HepG2 (cell line): ENCODE measurements at regions not wholly inside any gene's neighbourhood (a gene's known extent, or its start where the extent isn't known, plus 50 kb on each side); places are given as distances from the start of the nearest gene placed in this dataset.

ENCODE experiments used
- ATAC-seq: fragments of 200-7000 bp; cut with Tn5 transposase; 3 replicates; pipeline ENCODE4 v1.9.1; 2020; ENCODE audit warnings: mild to moderate bottlenecking, moderate library complexity
- BruUV-seq: library from RNA; stranded (reverse); fragments of 400-500 nt; replicated peaks from 2 replicates; lab custom pipeline; 2021; lab: Mats Ljungman, UMichigan
- CTCF ChIA-PET: fragments of 300-600 bp; formaldehyde crosslinking; extraction: SDS; loops from one replicate; lab custom pipeline; 2021; ENCODE audit warnings: low total read pairs, inconsistent platforms, low intra/inter-chr PET ratio; lab: Yijun Ruan, JAX
- POLR2A ChIA-PET: fragments of 350-600 bp; sonication (Branson Sonifier 250); formaldehyde crosslinking; loops from one replicate; lab custom pipeline; 2020; ENCODE audit warnings: antibody characterized with exemption, inconsistent platforms; lab: Yijun Ruan, JAX
- DNase-seq: peaks from one replicate; pipeline ENCODE4 v3.0.0-alpha.2; 2015; ENCODE audit warnings: low spot score
- FAIRE-seq: peaks from 3 replicates; lab custom pipeline; 2011; peaks lifted over from hg19 to GRCh38; lab: Jason Lieb, UNC
- H2AFZ ChIP-seq: one replicate; pipeline ENCODE4 v1.6.1; 2011; ENCODE audit warnings: low read length, inconsistent platforms
- H3K27ac ChIP-seq: fragments of 300-600 bp; 3 replicates; pipeline ENCODE4 v1.8.0; 2011; ENCODE audit warnings: mixed run types, mild to moderate bottlenecking, mixed read lengths, low read length, inconsistent platforms; ENCODE audit not compliant: insufficient read depth; ENCODE audit errors: extremely low read length
- H3K27me3 ChIP-seq, 2 experiments: fragments of 200-600 bp in 1 of 2; 2 replicates in 1 of 2; 3 replicates in 1 of 2; pipeline versions ENCODE4 v1.6.0 to v1.8.0; 2011; ENCODE audit warnings: low read length in 2 of 2, mild to moderate bottlenecking in 2 of 2, moderate library complexity in 2 of 2, inconsistent platforms in 1 of 2; ENCODE audit not compliant: insufficient read depth in 2 of 2, control insufficient read depth in 1 of 2
- H3K36me3 ChIP-seq, 2 experiments: fragments of 200-600 bp in 1 of 2; replicated peaks in 1 of 2; 2 replicates in 1 of 2; 3 replicates in 1 of 2; pipeline versions ENCODE4 v1.5.1 to v1.8.0; 2011; ENCODE audit warnings: low read length in 2 of 2, inconsistent platforms in 1 of 2; ENCODE audit not compliant: insufficient read depth in 2 of 2, control insufficient read depth in 1 of 2
- H3K4me1 ChIP-seq: 2 replicates; pipeline ENCODE4 v1.5.1; 2012; ENCODE audit warnings: low read length, inconsistent platforms; ENCODE audit not compliant: insufficient read depth
- H3K4me2 ChIP-seq: 2 replicates; pipeline ENCODE4 v1.6.0; 2011; ENCODE audit warnings: low read depth, low read length, inconsistent platforms
- H3K4me3 ChIP-seq, 3 experiments: fragments of 200-600 bp in 1 of 3; sonication (generic), shearing (Covaris generic) in 1 of 3; replicated peaks in 1 of 3; 2 replicates each; pipeline ENCODE4 v1.5.1; 2011 to 2016; ENCODE audit warnings: low read length in 3 of 3, inconsistent platforms in 2 of 3, low read depth in 2 of 3, mild to moderate bottlenecking in 2 of 3, control low read depth in 1 of 3, mixed read lengths in 1 of 3; ENCODE audit not compliant: insufficient read depth in 1 of 3
- H3K79me2 ChIP-seq: one replicate; pipeline ENCODE4 v1.6.1; 2011; ENCODE audit warnings: low read length, inconsistent platforms; ENCODE audit not compliant: insufficient read depth
- H3K9ac ChIP-seq: 2 replicates; pipeline ENCODE4 v1.6.0; 2011; ENCODE audit warnings: mild to moderate bottlenecking, low read depth, low read length, inconsistent platforms; ENCODE audit not compliant: insufficient read depth
- H3K9me3 ChIP-seq: 2 replicates; pipeline ENCODE4 v1.5.1; 2012; ENCODE audit warnings: mild to moderate bottlenecking, low read length
- H4K20me1 ChIP-seq: 2 replicates; pipeline ENCODE4 v1.6.0; 2011; ENCODE audit warnings: inconsistent platforms, mild to moderate bottlenecking, low read length, moderate library complexity; ENCODE audit not compliant: insufficient read depth
- BRCA1 ChIP-seq: sonication (generic); formaldehyde crosslinking; IDR thresholded peaks from 2 replicates; pipeline ENCODE4 v1.4.0; 2020; ENCODE audit warnings: missing genetic modification reagents
- HNF4A ChIP-seq: sonication (generic); formaldehyde crosslinking; IDR thresholded peaks from 2 replicates; pipeline ENCODE4 v1.4.0; 2020; ENCODE audit warnings: missing genetic modification reagents
- RXRA ChIP-seq: sonication (generic); formaldehyde crosslinking; IDR thresholded peaks from 2 replicates; pipeline ENCODE4 v1.5.1; 2020; ENCODE audit warnings: missing genetic modification reagents
- SOX6 ChIP-seq, 2 experiments: fragments of 450-650 bp in 1 of 2; sonication (generic) in 1 of 2; formaldehyde crosslinking in 1 of 2; IDR thresholded peaks; 2 replicates each; pipeline versions ENCODE4 v1.4.0 to v1.6.1; 2017 to 2020; ENCODE audit warnings: antibody characterized with exemption in 1 of 2, mild to moderate bottlenecking in 1 of 2, missing genetic modification reagents in 1 of 2
- WGBS: methylation state at CpG from one replicate; pipeline ENCODE4 v1.1.6; 2017; ENCODE audit warnings: low lambda C conversion rate; 5-methylcytosine and 5-hydroxymethylcytosine counted together
- in situ Hi-C: cut with HindIII; loops from 2 replicates; pipeline ENCODE4 v1.10.0; 2017; ENCODE audit warnings: low pct_unique_long_range_greater_than_20kb; ENCODE audit not compliant: extremely low pct_ligation_motif_present
- intact Hi-C: fragments of 100-400 bp; cut with micrococcal nuclease; formaldehyde crosslinking; loops from one replicate; pipeline ENCODE4 v1.10.0; 2022; ENCODE audit not compliant: unreplicated experiment
- TF ChIP-seq, protein P1 (sequence below): sonication (generic); formaldehyde crosslinking; IDR thresholded peaks from 2 replicates; pipeline ENCODE4 v1.4.0; 2020; ENCODE audit warnings: missing genetic modification reagents
- TF ChIP-seq, protein P2 (sequence below), 2 experiments: fragments of 450-650 bp in 1 of 2; sonication (generic) in 1 of 2; formaldehyde crosslinking in 1 of 2; IDR thresholded peaks; 2 replicates each; pipeline versions ENCODE4 v1.6.1 to v1.8.0; 2016 to 2022; ENCODE audit warnings: antibody characterized with exemption in 1 of 2, mild to moderate bottlenecking in 1 of 2, missing genetic modification reagents in 1 of 2

DNA sequence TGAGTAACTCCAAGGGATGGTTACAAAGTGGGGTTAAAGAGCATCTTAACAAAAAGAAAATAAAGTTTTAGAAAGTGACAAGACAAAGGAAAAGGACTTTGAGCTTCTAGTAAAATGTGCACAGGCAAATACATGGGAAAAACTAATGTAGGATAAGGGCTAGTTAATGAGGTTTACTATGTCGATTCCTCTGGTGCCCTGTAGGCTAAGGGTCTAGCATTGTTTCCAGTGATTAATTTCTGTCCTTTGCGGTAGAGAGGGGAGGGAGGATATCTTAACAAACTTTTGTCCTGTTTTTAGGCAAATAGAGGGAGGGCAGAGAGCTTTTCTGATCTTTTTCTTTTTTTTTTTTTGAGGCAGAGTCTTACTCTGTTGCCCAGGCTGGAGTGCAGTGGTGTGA, 96.6 kb upstream of the SIAH1 start:
- intact Hi-C loops (no loop called here), in situ Hi-C loops (no loop called here)
- ATAC-seq (peak; percentile 71), DNase-seq (no peak), FAIRE-seq (peak; percentile 28)
- TF ChIP-seq RXRA (CRISPR knock-in tag) (no peak), SOX6 (IDR thresholded peaks at IDR 0.05) (no peak), SOX6 (CRISPR knock-in tag; IDR thresholded peaks at IDR 0.05) (0 out of 2 replicates have a peak, but pooled peaks have one; percentile 17), BRCA1 (CRISPR knock-in tag) (no peak), HNF4A (CRISPR knock-in tag) (0 out of 2 replicates have a peak, but pooled peaks have one; percentile 13)
- TF ChIP-seq, protein P1, sequence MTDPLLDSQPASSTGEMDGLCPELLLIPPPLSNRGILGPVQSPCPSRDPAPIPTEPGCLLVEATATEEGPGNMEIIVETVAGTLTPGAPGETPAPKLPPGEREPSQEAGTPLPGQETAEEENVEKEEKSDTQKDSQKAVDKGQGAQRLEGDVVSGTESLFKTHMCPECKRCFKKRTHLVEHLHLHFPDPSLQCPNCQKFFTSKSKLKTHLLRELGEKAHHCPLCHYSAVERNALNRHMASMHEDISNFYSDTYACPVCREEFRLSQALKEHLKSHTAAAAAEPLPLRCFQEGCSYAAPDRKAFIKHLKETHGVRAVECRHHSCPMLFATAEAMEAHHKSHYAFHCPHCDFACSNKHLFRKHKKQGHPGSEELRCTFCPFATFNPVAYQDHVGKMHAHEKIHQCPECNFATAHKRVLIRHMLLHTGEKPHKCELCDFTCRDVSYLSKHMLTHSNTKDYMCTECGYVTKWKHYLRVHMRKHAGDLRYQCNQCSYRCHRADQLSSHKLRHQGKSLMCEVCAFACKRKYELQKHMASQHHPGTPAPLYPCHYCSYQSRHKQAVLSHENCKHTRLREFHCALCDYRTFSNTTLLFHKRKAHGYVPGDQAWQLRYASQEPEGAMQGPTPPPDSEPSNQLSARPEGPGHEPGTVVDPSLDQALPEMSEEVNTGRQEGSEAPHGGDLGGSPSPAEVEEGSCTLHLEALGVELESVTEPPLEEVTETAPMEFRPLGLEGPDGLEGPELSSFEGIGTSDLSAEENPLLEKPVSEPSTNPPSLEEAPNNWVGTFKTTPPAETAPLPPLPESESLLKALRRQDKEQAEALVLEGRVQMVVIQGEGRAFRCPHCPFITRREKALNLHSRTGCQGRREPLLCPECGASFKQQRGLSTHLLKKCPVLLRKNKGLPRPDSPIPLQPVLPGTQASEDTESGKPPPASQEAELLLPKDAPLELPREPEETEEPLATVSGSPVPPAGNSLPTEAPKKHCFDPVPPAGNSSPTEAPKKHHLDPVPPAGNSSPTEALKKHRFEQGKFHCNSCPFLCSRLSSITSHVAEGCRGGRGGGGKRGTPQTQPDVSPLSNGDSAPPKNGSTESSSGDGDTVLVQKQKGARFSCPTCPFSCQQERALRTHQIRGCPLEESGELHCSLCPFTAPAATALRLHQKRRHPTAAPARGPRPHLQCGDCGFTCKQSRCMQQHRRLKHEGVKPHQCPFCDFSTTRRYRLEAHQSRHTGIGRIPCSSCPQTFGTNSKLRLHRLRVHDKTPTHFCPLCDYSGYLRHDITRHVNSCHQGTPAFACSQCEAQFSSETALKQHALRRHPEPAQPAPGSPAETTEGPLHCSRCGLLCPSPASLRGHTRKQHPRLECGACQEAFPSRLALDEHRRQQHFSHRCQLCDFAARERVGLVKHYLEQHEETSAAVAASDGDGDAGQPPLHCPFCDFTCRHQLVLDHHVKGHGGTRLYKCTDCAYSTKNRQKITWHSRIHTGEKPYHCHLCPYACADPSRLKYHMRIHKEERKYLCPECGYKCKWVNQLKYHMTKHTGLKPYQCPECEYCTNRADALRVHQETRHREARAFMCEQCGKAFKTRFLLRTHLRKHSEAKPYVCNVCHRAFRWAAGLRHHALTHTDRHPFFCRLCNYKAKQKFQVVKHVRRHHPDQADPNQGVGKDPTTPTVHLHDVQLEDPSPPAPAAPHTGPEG, result no peak
- TF ChIP-seq, protein P2, sequence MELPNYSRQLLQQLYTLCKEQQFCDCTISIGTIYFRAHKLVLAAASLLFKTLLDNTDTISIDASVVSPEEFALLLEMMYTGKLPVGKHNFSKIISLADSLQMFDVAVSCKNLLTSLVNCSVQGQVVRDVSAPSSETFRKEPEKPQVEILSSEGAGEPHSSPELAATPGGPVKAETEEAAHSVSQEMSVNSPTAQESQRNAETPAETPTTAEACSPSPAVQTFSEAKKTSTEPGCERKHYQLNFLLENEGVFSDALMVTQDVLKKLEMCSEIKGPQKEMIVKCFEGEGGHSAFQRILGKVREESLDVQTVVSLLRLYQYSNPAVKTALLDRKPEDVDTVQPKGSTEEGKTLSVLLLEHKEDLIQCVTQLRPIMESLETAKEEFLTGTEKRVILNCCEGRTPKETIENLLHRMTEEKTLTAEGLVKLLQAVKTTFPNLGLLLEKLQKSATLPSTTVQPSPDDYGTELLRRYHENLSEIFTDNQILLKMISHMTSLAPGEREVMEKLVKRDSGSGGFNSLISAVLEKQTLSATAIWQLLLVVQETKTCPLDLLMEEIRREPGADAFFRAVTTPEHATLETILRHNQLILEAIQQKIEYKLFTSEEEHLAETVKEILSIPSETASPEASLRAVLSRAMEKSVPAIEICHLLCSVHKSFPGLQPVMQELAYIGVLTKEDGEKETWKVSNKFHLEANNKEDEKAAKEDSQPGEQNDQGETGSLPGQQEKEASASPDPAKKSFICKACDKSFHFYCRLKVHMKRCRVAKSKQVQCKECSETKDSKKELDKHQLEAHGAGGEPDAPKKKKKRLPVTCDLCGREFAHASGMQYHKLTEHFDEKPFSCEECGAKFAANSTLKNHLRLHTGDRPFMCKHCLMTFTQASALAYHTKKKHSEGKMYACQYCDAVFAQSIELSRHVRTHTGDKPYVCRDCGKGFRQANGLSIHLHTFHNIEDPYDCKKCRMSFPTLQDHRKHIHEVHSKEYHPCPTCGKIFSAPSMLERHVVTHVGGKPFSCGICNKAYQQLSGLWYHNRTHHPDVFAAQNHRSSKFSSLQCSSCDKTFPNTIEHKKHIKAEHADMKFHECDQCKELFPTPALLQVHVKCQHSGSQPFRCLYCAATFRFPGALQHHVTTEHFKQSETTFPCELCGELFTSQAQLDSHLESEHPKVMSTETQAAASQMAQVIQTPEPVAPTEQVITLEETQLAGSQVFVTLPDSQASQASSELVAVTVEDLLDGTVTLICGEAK (IDR thresholded peaks at IDR 0.05), result peak; percentile 41; the same call in 1 of the 2 replicates
- TF ChIP-seq, protein P2 (CRISPR knock-in tag; IDR thresholded peaks at IDR 0.05), result no peak; the same call in 1 of the 2 replicates
- no peak overlapping the region for H2AFZ ChIP-seq
- H3K9me3 ChIP-seq, result no peaks in the 10 kb centered on the region
- no peak overlapping the region for H3K9ac ChIP-seq
- no TSS peak for BruUV-seq
- H3K79me2 ChIP-seq, result no peaks in the 10 kb centered on the region
- WGBS, result 3% methylated on average over 2 of the region's 2 CpGs
- ChIA-PET CTCF (no interaction called here), POLR2A (no interaction called here)
- H3K4me2 ChIP-seq, result peak overlapping the region; percentile 15; the same call in 1 of the 2 replicates
- H3K27ac ChIP-seq, result no peak overlapping the region
- H3K4me3 ChIP-seq, result no peak overlapping the region
- 0 out of 5 replicates have a peak, but pooled peaks cover 0 to 5% of the 10 kb centered on the region in 2 experiments for H3K27me3 ChIP-seq
- H3K4me1 ChIP-seq, result peaks cover 36% of the 10 kb centered on the region
- no peaks in the 10 kb centered on the region for H4K20me1 ChIP-seq
- H3K36me3 ChIP-seq, result no peaks in the 10 kb centered on the region
